ENCODE measurements at regions not wholly inside any gene's neighbourhood (a gene's known extent, or its start where the extent isn't known, plus 50 kb on each side); places are given as distances from the start of the nearest gene placed in this dataset.
"Not testable (repeated sequence)": the region's sequence is repeated elsewhere in the genome, so short reads cannot be mapped to it uniquely, and the experiment has no call there.

DNA sequence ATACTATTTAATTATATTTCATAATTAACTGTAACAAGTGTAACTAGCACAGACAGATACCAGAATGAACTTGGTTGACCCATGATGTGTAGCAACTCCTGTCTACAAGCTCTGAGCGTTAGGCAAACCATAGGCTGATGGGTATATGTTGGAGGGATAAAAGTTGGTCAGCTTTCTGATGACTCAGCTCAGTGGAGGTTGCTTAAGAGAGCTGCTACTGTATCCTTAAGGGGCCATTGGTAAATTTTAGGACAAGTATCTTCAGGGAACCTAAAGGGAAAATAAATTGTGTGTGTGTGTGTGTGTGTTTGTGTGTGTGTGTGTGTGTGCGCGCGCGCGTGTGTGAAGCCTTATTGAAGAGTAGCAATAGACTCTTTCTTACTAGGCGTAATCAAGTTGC is 56.3 kb upstream of the ARL17B start:
- TF ChIP-seq, protein P1, sequence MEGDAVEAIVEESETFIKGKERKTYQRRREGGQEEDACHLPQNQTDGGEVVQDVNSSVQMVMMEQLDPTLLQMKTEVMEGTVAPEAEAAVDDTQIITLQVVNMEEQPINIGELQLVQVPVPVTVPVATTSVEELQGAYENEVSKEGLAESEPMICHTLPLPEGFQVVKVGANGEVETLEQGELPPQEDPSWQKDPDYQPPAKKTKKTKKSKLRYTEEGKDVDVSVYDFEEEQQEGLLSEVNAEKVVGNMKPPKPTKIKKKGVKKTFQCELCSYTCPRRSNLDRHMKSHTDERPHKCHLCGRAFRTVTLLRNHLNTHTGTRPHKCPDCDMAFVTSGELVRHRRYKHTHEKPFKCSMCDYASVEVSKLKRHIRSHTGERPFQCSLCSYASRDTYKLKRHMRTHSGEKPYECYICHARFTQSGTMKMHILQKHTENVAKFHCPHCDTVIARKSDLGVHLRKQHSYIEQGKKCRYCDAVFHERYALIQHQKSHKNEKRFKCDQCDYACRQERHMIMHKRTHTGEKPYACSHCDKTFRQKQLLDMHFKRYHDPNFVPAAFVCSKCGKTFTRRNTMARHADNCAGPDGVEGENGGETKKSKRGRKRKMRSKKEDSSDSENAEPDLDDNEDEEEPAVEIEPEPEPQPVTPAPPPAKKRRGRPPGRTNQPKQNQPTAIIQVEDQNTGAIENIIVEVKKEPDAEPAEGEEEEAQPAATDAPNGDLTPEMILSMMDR (IDR thresholded peaks at IDR 0.05), result not testable (repeated sequence)
- TF ChIP-seq, protein P2, sequence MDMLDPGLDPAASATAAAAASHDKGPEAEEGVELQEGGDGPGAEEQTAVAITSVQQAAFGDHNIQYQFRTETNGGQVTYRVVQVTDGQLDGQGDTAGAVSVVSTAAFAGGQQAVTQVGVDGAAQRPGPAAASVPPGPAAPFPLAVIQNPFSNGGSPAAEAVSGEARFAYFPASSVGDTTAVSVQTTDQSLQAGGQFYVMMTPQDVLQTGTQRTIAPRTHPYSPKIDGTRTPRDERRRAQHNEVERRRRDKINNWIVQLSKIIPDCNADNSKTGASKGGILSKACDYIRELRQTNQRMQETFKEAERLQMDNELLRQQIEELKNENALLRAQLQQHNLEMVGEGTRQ (CRISPR knock-in tag; IDR thresholded peaks at IDR 0.05), result not testable (repeated sequence)
- TF ChIP-seq, protein P3, sequence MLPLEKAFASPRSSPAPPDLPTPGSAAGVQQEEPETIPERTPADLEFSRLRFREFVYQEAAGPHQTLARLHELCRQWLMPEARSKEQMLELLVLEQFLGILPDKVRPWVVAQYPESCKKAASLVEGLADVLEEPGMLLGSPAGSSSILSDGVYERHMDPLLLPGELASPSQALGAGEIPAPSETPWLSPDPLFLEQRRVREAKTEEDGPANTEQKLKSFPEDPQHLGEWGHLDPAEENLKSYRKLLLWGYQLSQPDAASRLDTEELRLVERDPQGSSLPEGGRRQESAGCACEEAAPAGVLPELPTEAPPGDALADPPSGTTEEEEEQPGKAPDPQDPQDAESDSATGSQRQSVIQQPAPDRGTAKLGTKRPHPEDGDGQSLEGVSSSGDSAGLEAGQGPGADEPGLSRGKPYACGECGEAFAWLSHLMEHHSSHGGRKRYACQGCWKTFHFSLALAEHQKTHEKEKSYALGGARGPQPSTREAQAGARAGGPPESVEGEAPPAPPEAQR (CRISPR knock-in tag; IDR thresholded peaks at IDR 0.05), result not testable (repeated sequence)
- TF ChIP-seq, protein P4, sequence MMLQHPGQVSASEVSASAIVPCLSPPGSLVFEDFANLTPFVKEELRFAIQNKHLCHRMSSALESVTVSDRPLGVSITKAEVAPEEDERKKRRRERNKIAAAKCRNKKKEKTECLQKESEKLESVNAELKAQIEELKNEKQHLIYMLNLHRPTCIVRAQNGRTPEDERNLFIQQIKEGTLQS (CRISPR knock-in tag; conservative IDR thresholded peaks at IDR 0.05), result not testable (repeated sequence)
- TF ChIP-seq, protein P5, sequence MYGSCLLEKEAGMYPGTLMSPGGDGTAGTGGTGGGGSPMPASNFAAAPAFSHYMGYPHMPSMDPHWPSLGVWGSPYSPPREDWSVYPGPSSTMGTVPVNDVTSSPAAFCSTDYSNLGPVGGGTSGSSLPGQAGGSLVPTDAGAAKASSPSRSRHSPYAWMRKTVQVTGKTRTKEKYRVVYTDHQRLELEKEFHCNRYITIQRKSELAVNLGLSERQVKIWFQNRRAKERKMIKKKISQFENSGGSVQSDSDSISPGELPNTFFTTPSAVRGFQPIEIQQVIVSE (CRISPR knock-in tag; IDR thresholded peaks at IDR 0.05; ENCODE audit: borderline replicate concordance), result not testable (repeated sequence)
- TF ChIP-seq NFE2L1 (CRISPR knock-in tag; IDR thresholded peaks at IDR 0.05), result not testable (repeated sequence)
- TF ChIP-seq, protein P6, sequence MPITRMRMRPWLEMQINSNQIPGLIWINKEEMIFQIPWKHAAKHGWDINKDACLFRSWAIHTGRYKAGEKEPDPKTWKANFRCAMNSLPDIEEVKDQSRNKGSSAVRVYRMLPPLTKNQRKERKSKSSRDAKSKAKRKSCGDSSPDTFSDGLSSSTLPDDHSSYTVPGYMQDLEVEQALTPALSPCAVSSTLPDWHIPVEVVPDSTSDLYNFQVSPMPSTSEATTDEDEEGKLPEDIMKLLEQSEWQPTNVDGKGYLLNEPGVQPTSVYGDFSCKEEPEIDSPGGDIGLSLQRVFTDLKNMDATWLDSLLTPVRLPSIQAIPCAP (CRISPR knock-in tag; IDR thresholded peaks at IDR 0.05), result not testable (repeated sequence)
- TF ChIP-seq, protein P7, sequence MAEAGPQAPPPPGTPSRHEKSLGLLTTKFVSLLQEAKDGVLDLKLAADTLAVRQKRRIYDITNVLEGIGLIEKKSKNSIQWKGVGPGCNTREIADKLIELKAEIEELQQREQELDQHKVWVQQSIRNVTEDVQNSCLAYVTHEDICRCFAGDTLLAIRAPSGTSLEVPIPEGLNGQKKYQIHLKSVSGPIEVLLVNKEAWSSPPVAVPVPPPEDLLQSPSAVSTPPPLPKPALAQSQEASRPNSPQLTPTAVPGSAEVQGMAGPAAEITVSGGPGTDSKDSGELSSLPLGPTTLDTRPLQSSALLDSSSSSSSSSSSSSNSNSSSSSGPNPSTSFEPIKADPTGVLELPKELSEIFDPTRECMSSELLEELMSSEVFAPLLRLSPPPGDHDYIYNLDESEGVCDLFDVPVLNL (CRISPR knock-in tag; IDR thresholded peaks at IDR 0.05; ENCODE audit: borderline replicate concordance, low read depth), result not testable (repeated sequence)
- TF ChIP-seq, protein P8, sequence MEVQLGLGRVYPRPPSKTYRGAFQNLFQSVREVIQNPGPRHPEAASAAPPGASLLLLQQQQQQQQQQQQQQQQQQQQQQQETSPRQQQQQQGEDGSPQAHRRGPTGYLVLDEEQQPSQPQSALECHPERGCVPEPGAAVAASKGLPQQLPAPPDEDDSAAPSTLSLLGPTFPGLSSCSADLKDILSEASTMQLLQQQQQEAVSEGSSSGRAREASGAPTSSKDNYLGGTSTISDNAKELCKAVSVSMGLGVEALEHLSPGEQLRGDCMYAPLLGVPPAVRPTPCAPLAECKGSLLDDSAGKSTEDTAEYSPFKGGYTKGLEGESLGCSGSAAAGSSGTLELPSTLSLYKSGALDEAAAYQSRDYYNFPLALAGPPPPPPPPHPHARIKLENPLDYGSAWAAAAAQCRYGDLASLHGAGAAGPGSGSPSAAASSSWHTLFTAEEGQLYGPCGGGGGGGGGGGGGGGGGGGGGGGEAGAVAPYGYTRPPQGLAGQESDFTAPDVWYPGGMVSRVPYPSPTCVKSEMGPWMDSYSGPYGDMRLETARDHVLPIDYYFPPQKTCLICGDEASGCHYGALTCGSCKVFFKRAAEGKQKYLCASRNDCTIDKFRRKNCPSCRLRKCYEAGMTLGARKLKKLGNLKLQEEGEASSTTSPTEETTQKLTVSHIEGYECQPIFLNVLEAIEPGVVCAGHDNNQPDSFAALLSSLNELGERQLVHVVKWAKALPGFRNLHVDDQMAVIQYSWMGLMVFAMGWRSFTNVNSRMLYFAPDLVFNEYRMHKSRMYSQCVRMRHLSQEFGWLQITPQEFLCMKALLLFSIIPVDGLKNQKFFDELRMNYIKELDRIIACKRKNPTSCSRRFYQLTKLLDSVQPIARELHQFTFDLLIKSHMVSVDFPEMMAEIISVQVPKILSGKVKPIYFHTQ (CRISPR knock-in tag; IDR thresholded peaks at IDR 0.05), result not testable (repeated sequence)

All from WTC11 (cell line).